ENCODE measurements at regions not wholly inside any gene's neighbourhood (a gene's known extent, or its start where the extent isn't known, plus 50 kb on each side); places are given as distances from the start of the nearest gene placed in this dataset.

GRCh38 chr6:56005426-56005825 lies 130.0 kb upstream of the BMP5 start:
- DNase-seq (no peak), ATAC-seq (no peak)
- no peak for TF ChIP-seq CTCF (IDR thresholded peaks at IDR 0.05)

GRCh38 chr6:56004426-56004825 lies 129.0 kb upstream of the BMP5 start:
- no peaks in the 10 kb centered on the region for H3K36me3 ChIP-seq (ENCODE audit: low read depth)
- H3K4me3 ChIP-seq, result no peak overlapping the region
- intact Hi-C loops (cut with DNase I, micrococcal nuclease), result no loop called here
- H3K4me1 ChIP-seq (ENCODE audit: low read depth), result no peaks in the 10 kb centered on the region
- no peak for TF ChIP-seq CTCF (IDR thresholded peaks at IDR 0.05)
- DNase-seq, result no peak
- ATAC-seq, result no peak
- H3K9me3 ChIP-seq, result peaks cover 4% of the 10 kb centered on the region

More at GRCh38 chr6:56005426-56005825, 130.0 kb upstream of the BMP5 start:
- Histone ChIP-seq H3K36me3 (ENCODE audit: low read depth) (no peaks in the 10 kb centered on the region), H3K4me1 (ENCODE audit: low read depth) (no peaks in the 10 kb centered on the region), H3K4me3 (no peak overlapping the region), H3K9me3 (peaks cover 4% of the 10 kb centered on the region)
- intact Hi-C loops (cut with DNase I, micrococcal nuclease), result no loop called here

GRCh38 chr6:56003616-56004015 lies 128.2 kb upstream of the BMP5 start:
- no peak overlapping the region for H3K4me3 ChIP-seq
- intact Hi-C loops (cut with DNase I, micrococcal nuclease), result no loop called here
- TF ChIP-seq CTCF (IDR thresholded peaks at IDR 0.05), result no peak
- H3K4me1 ChIP-seq (ENCODE audit: low read depth), result no peaks in the 10 kb centered on the region
- DNase-seq (no peak), ATAC-seq (no peak)
- H3K9me3 ChIP-seq, result no peaks in the 10 kb centered on the region
- no peaks in the 10 kb centered on the region for H3K36me3 ChIP-seq (ENCODE audit: low read depth)

- H3K36me3 ChIP-seq (ENCODE audit: low read depth), result no peaks in the 10 kb centered on the region
- no peak overlapping the region for H3K4me3 ChIP-seq
- H3K9me3 ChIP-seq, result no peaks in the 10 kb centered on the region
- no peak for DNase-seq
- no peaks in the 10 kb centered on the region for H3K4me1 ChIP-seq (ENCODE audit: low read depth)
- no peak for ATAC-seq
- intact Hi-C loops (cut with DNase I, micrococcal nuclease), result no loop called here
- no peak for TF ChIP-seq CTCF (IDR thresholded peaks at IDR 0.05)
Observed at GRCh38 chr6:56002336-56002735, 126.9 kb upstream of the BMP5 start.

DNA sequence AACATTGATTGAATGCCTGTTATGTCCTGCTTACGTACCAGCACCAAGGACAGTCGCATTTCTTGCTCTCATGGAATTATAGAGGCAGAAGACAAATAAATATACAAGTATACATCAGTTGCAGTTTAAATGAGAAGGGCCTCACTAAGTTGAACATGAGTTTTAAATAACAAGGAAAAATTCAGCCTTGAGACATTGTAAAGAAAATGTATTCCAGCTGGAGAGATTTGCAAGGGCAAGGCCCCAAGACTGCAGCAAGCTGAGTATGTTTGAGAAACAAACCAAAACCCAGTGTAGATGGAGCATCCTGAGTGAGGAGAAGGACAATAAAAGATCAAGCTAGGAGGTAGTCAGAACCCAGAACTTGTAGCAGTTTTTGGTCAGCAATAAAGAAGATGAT lies 123.2 kb upstream of the BMP5 start:
- no peak for DNase-seq
- Histone ChIP-seq H3K9me3 (no peaks in the 10 kb centered on the region), H3K4me3 (no peak overlapping the region), H3K4me1 (ENCODE audit: low read depth) (no peaks in the 10 kb centered on the region), H3K36me3 (ENCODE audit: low read depth) (no peaks in the 10 kb centered on the region)
- ATAC-seq, result no peak
- no peak for TF ChIP-seq CTCF (IDR thresholded peaks at IDR 0.05)
- intact Hi-C loops (cut with DNase I, micrococcal nuclease), result no loop called here

DNA sequence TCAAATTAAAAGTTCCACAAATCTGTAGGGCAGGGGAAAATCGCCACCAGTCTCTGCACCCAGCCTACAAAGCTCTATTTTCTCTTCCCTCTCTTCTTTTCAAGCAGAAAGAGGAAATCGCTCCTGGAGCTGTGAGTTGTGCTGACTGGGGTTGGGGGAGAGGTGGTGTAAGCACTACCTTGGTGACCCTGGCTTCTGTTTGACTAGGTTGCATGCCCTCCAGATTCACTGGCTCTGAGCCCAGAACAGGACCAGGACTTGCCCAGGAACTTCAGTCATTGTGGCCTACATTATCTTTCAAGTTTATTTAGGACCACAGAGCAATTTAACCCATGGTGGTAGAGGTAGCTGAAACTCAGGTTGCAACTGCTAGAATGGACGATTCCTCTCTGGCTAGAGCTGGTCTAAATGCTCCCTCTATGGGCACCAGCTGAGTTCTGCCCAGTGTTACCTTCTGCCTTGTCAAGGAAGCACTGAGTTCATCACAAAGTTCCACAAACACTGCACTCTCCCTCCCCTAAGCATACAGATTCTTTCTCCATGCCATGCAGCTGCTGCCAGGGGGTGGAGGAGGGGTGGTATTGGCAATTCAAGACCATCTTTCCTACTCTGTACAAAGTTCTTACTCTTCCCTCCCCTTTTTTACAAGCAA lies 122.0 kb upstream of the BMP5 start:
- Histone ChIP-seq H3K9me3 (peaks cover 6% of the 10 kb centered on the region), H3K36me3 (ENCODE audit: low read depth) (no peaks in the 10 kb centered on the region), H3K4me1 (ENCODE audit: low read depth) (no peaks in the 10 kb centered on the region), H3K4me3 (no peak overlapping the region)
- intact Hi-C loops (cut with DNase I, micrococcal nuclease), result no loop called here
- DNase-seq (no peak), ATAC-seq (no peak)
- no peak for TF ChIP-seq CTCF (IDR thresholded peaks at IDR 0.05)

Data from mucosa of descending colon (tissue), 3 donors.